HepG2 (cell line): ENCODE measurements at regions not wholly inside any gene's neighbourhood (a gene's known extent, or its start where the extent isn't known, plus 50 kb on each side); places are given as distances from the start of the nearest gene placed in this dataset.

Experiments used
- ATAC-seq: fragments of 200-7000 bp; cut with Tn5 transposase; 3 replicates; pipeline ENCODE4 v1.9.1; 2020; ENCODE audit warnings: mild to moderate bottlenecking, moderate library complexity
- BruUV-seq: library from RNA; stranded (reverse); fragments of 400-500 nt; replicated peaks from 2 replicates; lab custom pipeline; 2021; lab: Mats Ljungman, UMichigan
- CTCF ChIA-PET: fragments of 300-600 bp; formaldehyde crosslinking; extraction: SDS; loops from one replicate; lab custom pipeline; 2021; ENCODE audit warnings: low total read pairs, inconsistent platforms, low intra/inter-chr PET ratio; lab: Yijun Ruan, JAX
- POLR2A ChIA-PET: fragments of 350-600 bp; sonication (Branson Sonifier 250); formaldehyde crosslinking; loops from one replicate; lab custom pipeline; 2020; ENCODE audit warnings: antibody characterized with exemption, inconsistent platforms; lab: Yijun Ruan, JAX
- DNase-seq: peaks from one replicate; pipeline ENCODE4 v3.0.0-alpha.2; 2015; ENCODE audit warnings: low spot score
- FAIRE-seq: peaks from 3 replicates; lab custom pipeline; 2011; peaks lifted over from hg19 to GRCh38; lab: Jason Lieb, UNC
- H2AFZ ChIP-seq: one replicate; pipeline ENCODE4 v1.6.1; 2011; ENCODE audit warnings: low read length, inconsistent platforms
- H3K27ac ChIP-seq: fragments of 300-600 bp; 3 replicates; pipeline ENCODE4 v1.8.0; 2011; ENCODE audit warnings: mixed run types, mild to moderate bottlenecking, mixed read lengths, low read length, inconsistent platforms; ENCODE audit not compliant: insufficient read depth; ENCODE audit errors: extremely low read length
- H3K27me3 ChIP-seq, 2 experiments: fragments of 200-600 bp in 1 of 2; 2 replicates in 1 of 2; 3 replicates in 1 of 2; pipeline versions ENCODE4 v1.6.0 to v1.8.0; 2011; ENCODE audit warnings: low read length in 2 of 2, mild to moderate bottlenecking in 2 of 2, moderate library complexity in 2 of 2, inconsistent platforms in 1 of 2; ENCODE audit not compliant: insufficient read depth in 2 of 2, control insufficient read depth in 1 of 2
- H3K36me3 ChIP-seq, 2 experiments: fragments of 200-600 bp in 1 of 2; replicated peaks in 1 of 2; 2 replicates in 1 of 2; 3 replicates in 1 of 2; pipeline versions ENCODE4 v1.5.1 to v1.8.0; 2011; ENCODE audit warnings: low read length in 2 of 2, inconsistent platforms in 1 of 2; ENCODE audit not compliant: insufficient read depth in 2 of 2, control insufficient read depth in 1 of 2
- H3K4me1 ChIP-seq: 2 replicates; pipeline ENCODE4 v1.5.1; 2012; ENCODE audit warnings: low read length, inconsistent platforms; ENCODE audit not compliant: insufficient read depth
- H3K4me2 ChIP-seq: 2 replicates; pipeline ENCODE4 v1.6.0; 2011; ENCODE audit warnings: low read depth, low read length, inconsistent platforms
- H3K4me3 ChIP-seq, 3 experiments: fragments of 200-600 bp in 1 of 3; sonication (generic), shearing (Covaris generic) in 1 of 3; replicated peaks in 1 of 3; 2 replicates each; pipeline ENCODE4 v1.5.1; 2011 to 2016; ENCODE audit warnings: low read length in 3 of 3, inconsistent platforms in 2 of 3, low read depth in 2 of 3, mild to moderate bottlenecking in 2 of 3, control low read depth in 1 of 3, mixed read lengths in 1 of 3; ENCODE audit not compliant: insufficient read depth in 1 of 3
- H3K79me2 ChIP-seq: one replicate; pipeline ENCODE4 v1.6.1; 2011; ENCODE audit warnings: low read length, inconsistent platforms; ENCODE audit not compliant: insufficient read depth
- H3K9ac ChIP-seq: 2 replicates; pipeline ENCODE4 v1.6.0; 2011; ENCODE audit warnings: mild to moderate bottlenecking, low read depth, low read length, inconsistent platforms; ENCODE audit not compliant: insufficient read depth
- H3K9me3 ChIP-seq: 2 replicates; pipeline ENCODE4 v1.5.1; 2012; ENCODE audit warnings: mild to moderate bottlenecking, low read length
- H4K20me1 ChIP-seq: 2 replicates; pipeline ENCODE4 v1.6.0; 2011; ENCODE audit warnings: inconsistent platforms, mild to moderate bottlenecking, low read length, moderate library complexity; ENCODE audit not compliant: insufficient read depth
- BCL6 ChIP-seq: IDR thresholded peaks from 2 replicates; pipeline ENCODE4 v1.6.1; 2016; ENCODE audit warnings: missing genetic modification reagents, missing compliant biosample characterization
- FOXO1 ChIP-seq: sonication (generic); formaldehyde crosslinking; IDR thresholded peaks from 2 replicates; pipeline ENCODE4 v1.4.0; 2020; ENCODE audit warnings: missing genetic modification reagents
- LCORL ChIP-seq, 2 experiments: fragments of 450-650 bp in 1 of 2; sonication (generic) in 1 of 2; formaldehyde crosslinking in 1 of 2; IDR thresholded peaks; 2 replicates each; pipeline versions ENCODE4 v1.5.0 to v1.6.1; 2017 to 2020; ENCODE audit warnings: antibody characterized with exemption in 1 of 2, missing genetic modification reagents in 1 of 2
- NCOA2 ChIP-seq: sonication (generic); formaldehyde crosslinking; IDR thresholded peaks from 2 replicates; pipeline ENCODE4 v1.8.0; 2022; ENCODE audit warnings: inconsistent platforms
- TSC22D2 ChIP-seq: sonication (generic); formaldehyde crosslinking; IDR thresholded peaks from 2 replicates; pipeline ENCODE4 v1.5.1; 2020; ENCODE audit warnings: missing genetic modification reagents, mild to moderate bottlenecking, borderline replicate concordance
- ZNF12 ChIP-seq: sonication (generic); formaldehyde crosslinking; IDR thresholded peaks from 2 replicates; pipeline ENCODE4 v1.5.0; 2020; ENCODE audit warnings: missing genetic modification reagents
- ZNF354B ChIP-seq: sonication (generic); formaldehyde crosslinking; IDR thresholded peaks from 2 replicates; pipeline ENCODE4 v1.8.0; 2022; ENCODE audit warnings: mild to moderate bottlenecking, missing genetic modification reagents
- WGBS: methylation state at CpG from one replicate; pipeline ENCODE4 v1.1.6; 2017; ENCODE audit warnings: low lambda C conversion rate; 5-methylcytosine and 5-hydroxymethylcytosine counted together
- in situ Hi-C: cut with HindIII; loops from 2 replicates; pipeline ENCODE4 v1.10.0; 2017; ENCODE audit warnings: low pct_unique_long_range_greater_than_20kb; ENCODE audit not compliant: extremely low pct_ligation_motif_present
- intact Hi-C: fragments of 100-400 bp; cut with micrococcal nuclease; formaldehyde crosslinking; loops from one replicate; pipeline ENCODE4 v1.10.0; 2022; ENCODE audit not compliant: unreplicated experiment

DNA sequence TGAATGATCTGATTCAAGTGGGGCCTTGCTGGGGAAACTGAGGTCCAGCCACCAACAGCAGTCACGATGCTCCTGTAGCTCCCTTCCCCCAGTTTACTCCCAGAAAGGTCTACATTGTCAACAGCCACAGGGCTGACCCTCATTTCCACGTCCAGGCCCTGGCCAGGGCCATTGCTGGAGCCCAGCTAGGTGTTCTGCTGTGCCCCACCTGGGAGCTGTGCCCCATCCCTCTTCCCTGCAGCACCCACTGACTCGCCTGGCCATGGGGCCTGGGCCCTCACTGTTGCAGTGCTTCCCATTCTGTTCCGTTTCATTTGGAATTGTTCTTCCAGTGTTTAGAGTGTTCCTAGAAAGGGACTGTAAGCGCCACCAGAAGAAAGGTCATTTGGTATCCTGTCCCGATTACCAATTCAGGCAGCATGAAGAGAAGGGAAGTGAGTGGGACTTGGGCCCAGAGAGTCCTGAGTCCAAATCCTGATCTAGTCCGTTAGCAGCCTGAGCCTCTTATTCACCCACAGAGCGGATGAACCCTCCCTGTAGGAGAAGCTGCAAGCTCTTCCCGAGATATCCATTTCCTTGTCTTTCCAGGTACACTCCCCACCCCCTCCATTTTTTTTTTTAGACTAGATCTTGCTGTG is 73.1 kb upstream of the HPCAL1 start:
- CTCF ChIA-PET, result no interaction called here
- intact Hi-C loops, result loop anchor here (5.0 kb wide), 1 partner anchor 98 kb away; no protein-coding TSS in a partner anchor
- BruUV-seq, result no TSS peak

DNA sequence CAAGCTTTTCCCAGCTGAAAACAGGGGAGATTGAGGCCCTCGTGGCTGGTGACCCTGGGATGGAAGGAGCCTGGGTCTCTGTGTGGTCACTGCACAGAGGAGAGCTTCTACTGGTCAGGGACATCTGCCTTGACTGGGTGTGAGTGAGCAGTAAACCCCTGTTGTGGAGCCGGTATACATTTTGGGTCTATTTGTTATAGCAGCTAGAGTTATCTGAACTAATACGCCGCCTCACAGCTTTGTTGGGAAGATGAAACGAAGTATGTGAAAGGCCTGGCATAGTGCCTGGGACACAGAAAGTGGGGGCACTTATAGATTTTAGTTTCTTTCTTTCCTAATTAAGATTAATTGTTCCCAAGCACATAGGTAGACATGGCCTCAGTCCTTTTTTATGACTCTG is 72.2 kb upstream of the HPCAL1 start:
- H4K20me1 ChIP-seq, result no peaks in the 10 kb centered on the region; the same call in 1 of the 2 replicates
- intact Hi-C loops (no loop called here), in situ Hi-C loops (no loop called here)
- no peak for DNase-seq
- no peak overlapping the region for H3K4me3 ChIP-seq
- no peaks in the 10 kb centered on the region for H3K36me3 ChIP-seq
- ATAC-seq, result no peak
- H3K27ac ChIP-seq, result no peak overlapping the region
- POLR2A ChIA-PET, result no interaction called here
- no peaks in the 10 kb centered on the region for H3K9me3 ChIP-seq
- no peak for FAIRE-seq
- no peaks in the 10 kb centered on the region for H3K79me2 ChIP-seq
- H3K9ac ChIP-seq, result no peak overlapping the region
- peaks cover 18 to 83% of the 10 kb centered on the region in 2 experiments; a peak in 4 of 5 replicates for H3K27me3 ChIP-seq
- BruUV-seq, result no TSS peak
- WGBS, result 76% methylated on average over 4 of the region's 5 CpGs
- H3K4me2 ChIP-seq, result no peak overlapping the region
- TF ChIP-seq NCOA2 (CRISPR knock-in tag) (no peak), ZNF12 (CRISPR knock-in tag) (peak; percentile 95)
- TF ChIP-seq, all 625 proteins: peak for 1
- Histone ChIP-seq H2AFZ (no peak overlapping the region), H3K4me1 (peaks cover 43% of the 10 kb centered on the region)
- CTCF ChIA-PET, result no interaction called here

More for the DNA sequence above, 73.1 kb upstream of the HPCAL1 start:
- Histone ChIP-seq H3K9me3 (no peaks in the 10 kb centered on the region), H3K36me3 (no peaks in the 10 kb centered on the region), H4K20me1 (no peaks in the 10 kb centered on the region; the same call in 1 of the 2 replicates), H3K27ac (no peak overlapping the region), H3K4me1 (peaks cover 50% of the 10 kb centered on the region), H3K4me2 (no peak overlapping the region), H2AFZ (no peak overlapping the region), H3K27me3 (peaks cover 21 to 83% of the 10 kb centered on the region in 2 experiments; a peak in 4 of 5 replicates), H3K79me2 (no peaks in the 10 kb centered on the region), H3K9ac (no peak overlapping the region), H3K4me3 (no peak overlapping the region)
- TF ChIP-seq LCORL (IDR thresholded peaks at IDR 0.05) (no peak), LCORL (CRISPR knock-in tag; IDR thresholded peaks at IDR 0.05) (no peak), FOXO1 (CRISPR knock-in tag) (no peak), TSC22D2 (CRISPR knock-in tag) (no peak), BCL6 (CRISPR knock-in tag) (0 out of 2 replicates have a peak, but pooled peaks have one; percentile 20), ZNF354B (CRISPR knock-in tag) (no peak)
- in situ Hi-C loops, result no loop called here
- ATAC-seq (no peak), FAIRE-seq (no peak), DNase-seq (no peak)
- POLR2A ChIA-PET, result no interaction called here
- WGBS, result 44% methylated on average over 9 of the region's 9 CpGs
